GM18498 (cell line): ENCODE measurements at regions not wholly inside any gene's neighbourhood (a gene's known extent, or its start where the extent isn't known, plus 50 kb on each side); places are given as distances from the start of the nearest gene placed in this dataset.
"Not testable (repeated sequence)": the region's sequence is repeated elsewhere in the genome, so short reads cannot be mapped to it uniquely, and the experiment has no call there.

ENCODE experiments used
- ATAC-seq: cut with Tn5 transposase; IDR thresholded peaks from one replicate; pipeline ENCODE4 v1.9.1; 2021; ENCODE audit warnings: mild to moderate bottlenecking, moderate library complexity; ENCODE audit not compliant: unreplicated experiment

- no peak for ATAC-seq
Observed at GRCh38 chr1:60950224-60951063, 131.9 kb upstream of the NFIA start.

- no peak for ATAC-seq
Observed at GRCh38 chr1:60949826-60950197, 132.5 kb upstream of the NFIA start.

- no peak for ATAC-seq
Observed at GRCh38 chr1:60949154-60949825, 133.1 kb upstream of the NFIA start.

- ATAC-seq, result no peak
Observed at GRCh38 chr1:60948486-60948885, 133.9 kb upstream of the NFIA start.

- no peak for ATAC-seq
Observed at GRCh38 chr1:60947367-60947766, 135.0 kb upstream of the NFIA start.

- no peak for ATAC-seq
Observed at GRCh38 chr1:60942896-60943638, 139.3 kb upstream of the NFIA start.

GRCh38 chr1:60942291-60942690 lies 140.1 kb upstream of the NFIA start:
- ATAC-seq, result no peak

GRCh38 chr1:60940685-60941084 lies 141.7 kb upstream of the NFIA start:
- not testable (repeated sequence) for ATAC-seq

GRCh38 chr1:60937720-60938119 lies 144.6 kb upstream of the NFIA start:
- no peak for ATAC-seq

- no peak for ATAC-seq
Observed at GRCh38 chr1:60936591-60937342, 145.6 kb upstream of the NFIA start.

GRCh38 chr1:60936163-60936562 lies 146.2 kb upstream of the NFIA start:
- ATAC-seq, result no peak

- no peak for ATAC-seq
Observed at GRCh38 chr1:60935599-60936110, 146.7 kb upstream of the NFIA start.

- no peak for ATAC-seq
Observed at GRCh38 chr1:60930130-60930529, 152.2 kb upstream of the NFIA start.

- no peak for ATAC-seq
Observed at GRCh38 chr1:60924964-60925798, 157.2 kb upstream of the NFIA start.

- no peak for ATAC-seq
Observed at GRCh38 chr1:60924165-60924564, 158.2 kb upstream of the NFIA start.

- no peak for ATAC-seq
Observed at GRCh38 chr1:60923389-60924087, 158.8 kb upstream of the NFIA start.

GRCh38 chr1:60922304-60922703 lies 160.1 kb upstream of the NFIA start:
- ATAC-seq, result no peak

- no peak for ATAC-seq
Observed at GRCh38 chr1:60921175-60921574, 161.2 kb upstream of the NFIA start.

GRCh38 chr1:60920561-60920960 lies 161.8 kb upstream of the NFIA start:
- no peak for ATAC-seq
